IMR-90 (cell line): ENCODE measurements at regions not wholly inside any gene's neighbourhood (a gene's known extent, or its start where the extent isn't known, plus 50 kb on each side); places are given as distances from the start of the nearest gene placed in this dataset.

Source experiments
- ATAC-seq: fragments of 200-7000 bp; cut with Tn5 transposase; 2 replicates; pipeline ENCODE4 v1.9.1; 2020; ENCODE audit warnings: low read depth, mild to moderate bottlenecking, moderate library complexity
- BruUV-seq: library from RNA; stranded (reverse); fragments of 400-500 nt; replicated peaks from 2 replicates; lab custom pipeline; 2021; lab: Mats Ljungman, UMichigan
- CTCF ChIA-PET: fragments of 300-600 bp; formaldehyde crosslinking; extraction: SDS; loops from one replicate; lab custom pipeline; 2021; ENCODE audit warnings: antibody characterized with exemption; lab: Yijun Ruan, JAX
- POLR2A ChIA-PET: fragments of 300-600 bp; sonication (Branson Sonifier 250); formaldehyde crosslinking; loops from one replicate; lab custom pipeline; 2022; ENCODE audit warnings: antibody characterized with exemption; ENCODE audit not compliant: unreplicated experiment; lab: Charles Lee
- DNase-seq: peaks from one replicate; pipeline ENCODE4 v3.0.0; 2013
- H2AFZ ChIP-seq: replicated peaks from 2 replicates; pipeline ENCODE3; 2013; ENCODE audit warnings: low read length, mild to moderate bottlenecking; ENCODE audit not compliant: poor library complexity
- H2AK5ac ChIP-seq: 2 replicates; pipeline ENCODE4 v1.6.1; 2013; ENCODE audit warnings: low read depth, low read length, inconsistent platforms
- H2AK9ac ChIP-seq: replicated peaks from 2 replicates; pipeline ENCODE3; 2013; ENCODE audit warnings: mild to moderate bottlenecking, low read depth, low read length, moderate library complexity; ENCODE audit not compliant: poor library complexity
- H2BK120ac ChIP-seq: 2 replicates; pipeline ENCODE4 v1.6.1; 2013; ENCODE audit warnings: low read depth, low read length, inconsistent platforms
- H2BK15ac ChIP-seq: 3 replicates; pipeline ENCODE4 v1.6.1; 2013; ENCODE audit warnings: low read depth, low read length, inconsistent platforms
- H2BK20ac ChIP-seq: 2 replicates; pipeline ENCODE4 v1.6.1; 2013; ENCODE audit warnings: low read depth, mild to moderate bottlenecking, inconsistent platforms, low read length, moderate library complexity
- H2BK5ac ChIP-seq: 2 replicates; pipeline ENCODE4 v1.6.1; 2013; ENCODE audit warnings: mild to moderate bottlenecking, low read depth, low read length, inconsistent platforms; ENCODE audit not compliant: poor library complexity, severe bottlenecking
- H3K14ac ChIP-seq: replicated peaks from 2 replicates; pipeline ENCODE4 v1.6.1; 2013; ENCODE audit warnings: low read depth, low read length, inconsistent platforms
- H3K18ac ChIP-seq: 2 replicates; pipeline ENCODE4 v1.6.1; 2013; ENCODE audit warnings: low read depth, low read length, control low read depth
- H3K23ac ChIP-seq: 2 replicates; pipeline ENCODE4 v1.6.1; 2013; ENCODE audit warnings: low read depth, low read length, inconsistent platforms
- H3K27ac ChIP-seq: 2 replicates; pipeline ENCODE4 v1.5.1; 2013; ENCODE audit warnings: mild to moderate bottlenecking, control low read depth, low read length; ENCODE audit not compliant: insufficient read depth
- H3K27me3 ChIP-seq: 2 replicates; pipeline ENCODE4 v1.6.1; 2013; ENCODE audit warnings: low read length; ENCODE audit not compliant: control insufficient read depth, insufficient read depth
- H3K36me3 ChIP-seq: 2 replicates; pipeline ENCODE4 v1.6.1; 2013; ENCODE audit warnings: low read length, mixed read lengths; ENCODE audit not compliant: control insufficient read depth, insufficient read depth
- H3K4ac ChIP-seq: 2 replicates; pipeline ENCODE4 v1.6.1; 2013; ENCODE audit warnings: low read depth, low read length, inconsistent platforms
- H3K4me1 ChIP-seq: 2 replicates; pipeline ENCODE4 v1.6.1; 2013; ENCODE audit warnings: low read length, mixed read lengths; ENCODE audit not compliant: control insufficient read depth, insufficient read depth
- H3K4me2 ChIP-seq: 2 replicates; pipeline ENCODE4 v1.6.1; 2013; ENCODE audit warnings: low read depth, mild to moderate bottlenecking, control low read depth, low read length, moderate library complexity
- H3K4me3 ChIP-seq: 2 replicates; pipeline ENCODE4 v1.5.1; 2013; ENCODE audit warnings: low read depth, mild to moderate bottlenecking, control low read depth, low read length, moderate library complexity; ENCODE audit not compliant: insufficient read depth
- H3K56ac ChIP-seq: 2 replicates; pipeline ENCODE4 v1.6.1; 2013; ENCODE audit warnings: low read length, inconsistent platforms; ENCODE audit not compliant: insufficient read depth; ENCODE audit errors: extremely low read depth
- H3K79me1 ChIP-seq, 2 experiments: 2 replicates each; pipeline ENCODE4 v1.6.1; 2013; ENCODE audit warnings: low read length in 2 of 2, inconsistent platforms in 1 of 2, low read depth in 1 of 2
- H3K9ac ChIP-seq: 2 replicates; pipeline ENCODE4 v1.6.1; 2013; ENCODE audit warnings: low read depth, low read length, control low read depth
- H3K9me1 ChIP-seq: 2 replicates; pipeline ENCODE4 v1.6.1; 2013; ENCODE audit warnings: low read length, inconsistent platforms; ENCODE audit not compliant: insufficient read depth
- H3K9me3 ChIP-seq: 2 replicates; pipeline ENCODE4 v1.6.1; 2013; ENCODE audit warnings: low read length; ENCODE audit not compliant: control insufficient read depth, insufficient read depth
- H4K20me1 ChIP-seq: 2 replicates; pipeline ENCODE4 v1.6.1; 2013; ENCODE audit warnings: low read length, inconsistent platforms; ENCODE audit not compliant: insufficient read depth
- H4K5ac ChIP-seq: 2 replicates; pipeline ENCODE4 v1.6.1; 2013; ENCODE audit warnings: mild to moderate bottlenecking, low read depth, low read length, control low read depth
- H4K8ac ChIP-seq, 2 experiments: 2 replicates each; pipeline ENCODE4 v1.6.1; 2013; ENCODE audit warnings: low read depth in 2 of 2, low read length in 2 of 2, control low read depth in 1 of 2, inconsistent platforms in 1 of 2
- H4K91ac ChIP-seq: 2 replicates; pipeline ENCODE4 v1.6.1; 2013; ENCODE audit warnings: low read depth, low read length, inconsistent platforms; ENCODE audit not compliant: insufficient read depth
- WGBS, 2 experiments: methylation state at CpG; one replicate each; pipeline versions ENCODE4 v1.1.5 to v1.1.7; 2013; ENCODE audit warnings: missing lambda C conversion rate in 2 of 2; ENCODE audit not compliant: insufficient read length in 1 of 2; ENCODE audit errors: extremely low coverage in 2 of 2; 5-methylcytosine and 5-hydroxymethylcytosine counted together
- dilution Hi-C: fragments of 300-500 bp; cut with HindIII; formaldehyde crosslinking; loops from one replicate; pipeline ENCODE4 v1.14.3; 2018; ENCODE audit warnings: low sequenced_read_pairs; ENCODE audit not compliant: unreplicated experiment
- in situ Hi-C: fragments of 300-500 bp; cut with MboI; formaldehyde crosslinking; loops from 3 replicates; pipeline ENCODE4 v1.14.3; 2019; ENCODE audit warnings: low sequenced_read_pairs, inconsistent platforms, mixed read lengths
- intact Hi-C: fragments of 100-400 bp; cut with micrococcal nuclease; formaldehyde crosslinking; loops from 2 replicates; pipeline ENCODE4 v1.10.0; 2022
- TF ChIP-seq, protein P1 (sequence below): fragments of 150-350 bp; IDR thresholded peaks from 2 replicates; pipeline ENCODE4 v1.6.1; 2016; ENCODE audit warnings: low read depth, mild to moderate bottlenecking, low read length, moderate library complexity, borderline replicate concordance

DNA sequence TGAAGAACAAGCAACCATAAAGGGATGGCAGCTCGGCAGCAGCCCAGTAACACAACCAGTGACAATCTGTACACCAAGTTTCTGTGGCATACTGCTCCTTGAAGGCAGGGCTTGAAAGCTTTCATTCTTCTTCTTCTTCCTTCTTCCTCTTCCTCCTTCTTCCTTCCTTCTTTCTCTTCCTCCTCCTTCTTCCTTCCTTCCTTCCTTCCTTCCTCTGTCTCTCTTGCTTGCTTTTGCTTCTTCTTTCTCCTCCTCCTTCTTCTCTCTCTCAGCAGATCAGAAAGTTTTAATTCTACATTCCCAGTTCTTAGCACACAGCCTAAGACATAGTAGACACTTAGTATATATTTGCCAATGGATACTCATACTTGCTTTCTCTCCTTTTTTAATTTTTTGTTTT, 95.9 kb downstream of the GLUL start:
- Histone ChIP-seq H3K4me1 (no peaks in the 10 kb centered on the region), H4K5ac (no peak overlapping the region), H3K36me3 (no peaks in the 10 kb centered on the region), H3K4me2 (no peak overlapping the region), H3K23ac (no peak overlapping the region), H3K4ac (no peak overlapping the region), H3K27me3 (no peaks in the 10 kb centered on the region; the same call in 1 of the 2 replicates), H4K20me1 (no peaks in the 10 kb centered on the region), H4K8ac (no peak overlapping the region), H2BK15ac (no peak overlapping the region), H4K91ac (no peak overlapping the region), H3K9me1 (no peaks in the 10 kb centered on the region), H2AK5ac (no peak overlapping the region), H3K56ac (no peak overlapping the region), H3K79me1 (no peaks in the 10 kb centered on the region), H2AFZ (no peak overlapping the region), H2BK5ac (no peak overlapping the region), H2BK20ac (no peak overlapping the region), H3K14ac (no peak overlapping the region), H3K27ac (no peak overlapping the region), H2AK9ac (no peak overlapping the region), H3K4me3 (no peak overlapping the region), H3K9me3 (no peaks in the 10 kb centered on the region), H3K9ac (no peak overlapping the region), H2BK120ac (no peak overlapping the region), H3K18ac (no peak overlapping the region)
- in situ Hi-C loops (no loop called here), dilution Hi-C loops (no loop called here), intact Hi-C loops (no loop called here)
- ATAC-seq (no peak), DNase-seq (no peak)
- ChIA-PET POLR2A (no interaction called here), CTCF (no interaction called here)
- TF ChIP-seq, protein P1, sequence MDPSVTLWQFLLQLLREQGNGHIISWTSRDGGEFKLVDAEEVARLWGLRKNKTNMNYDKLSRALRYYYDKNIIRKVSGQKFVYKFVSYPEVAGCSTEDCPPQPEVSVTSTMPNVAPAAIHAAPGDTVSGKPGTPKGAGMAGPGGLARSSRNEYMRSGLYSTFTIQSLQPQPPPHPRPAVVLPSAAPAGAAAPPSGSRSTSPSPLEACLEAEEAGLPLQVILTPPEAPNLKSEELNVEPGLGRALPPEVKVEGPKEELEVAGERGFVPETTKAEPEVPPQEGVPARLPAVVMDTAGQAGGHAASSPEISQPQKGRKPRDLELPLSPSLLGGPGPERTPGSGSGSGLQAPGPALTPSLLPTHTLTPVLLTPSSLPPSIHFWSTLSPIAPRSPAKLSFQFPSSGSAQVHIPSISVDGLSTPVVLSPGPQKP, result no peak
- 17% methylated on average over 1 of the region's 1 CpG; no CpG with 5 or more reads in 1 of the 2 experiments for WGBS, 2 experiments
- no TSS peak for BruUV-seq
